ENCODE measurements at regions not wholly inside any gene's neighbourhood (a gene's known extent, or its start where the extent isn't known, plus 50 kb on each side); places are given as distances from the start of the nearest gene placed in this dataset.

DNA sequence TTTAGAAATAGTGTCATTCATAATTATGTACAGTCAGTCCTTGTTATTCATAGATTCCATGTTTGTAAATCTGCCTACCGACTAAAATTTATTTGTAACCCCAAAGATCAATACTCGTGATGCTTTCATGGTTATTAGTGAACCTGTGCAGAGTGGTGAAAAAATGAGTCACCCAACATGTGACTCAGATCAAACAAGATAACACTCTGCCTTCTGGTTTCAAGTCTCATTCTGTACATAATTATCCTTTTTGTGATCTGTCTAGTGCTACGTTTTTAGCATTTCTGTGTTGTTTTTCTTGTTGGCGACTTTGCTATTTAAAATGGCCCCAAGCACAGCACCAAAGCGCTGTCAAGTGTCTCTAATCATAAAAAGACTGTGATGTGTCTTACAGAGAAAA lies 274.7 kb downstream of the SUCLA2 start:
- ATAC-seq (no peak), DNase-seq (no peak)
- Histone ChIP-seq H3K36me3 (ENCODE audit: low read depth) (no peaks in the 10 kb centered on the region), H3K9me3 (no peaks in the 10 kb centered on the region), H3K4me3 (no peak overlapping the region), H3K4me1 (ENCODE audit: low read depth) (no peaks in the 10 kb centered on the region)
- TF ChIP-seq, protein P1, sequence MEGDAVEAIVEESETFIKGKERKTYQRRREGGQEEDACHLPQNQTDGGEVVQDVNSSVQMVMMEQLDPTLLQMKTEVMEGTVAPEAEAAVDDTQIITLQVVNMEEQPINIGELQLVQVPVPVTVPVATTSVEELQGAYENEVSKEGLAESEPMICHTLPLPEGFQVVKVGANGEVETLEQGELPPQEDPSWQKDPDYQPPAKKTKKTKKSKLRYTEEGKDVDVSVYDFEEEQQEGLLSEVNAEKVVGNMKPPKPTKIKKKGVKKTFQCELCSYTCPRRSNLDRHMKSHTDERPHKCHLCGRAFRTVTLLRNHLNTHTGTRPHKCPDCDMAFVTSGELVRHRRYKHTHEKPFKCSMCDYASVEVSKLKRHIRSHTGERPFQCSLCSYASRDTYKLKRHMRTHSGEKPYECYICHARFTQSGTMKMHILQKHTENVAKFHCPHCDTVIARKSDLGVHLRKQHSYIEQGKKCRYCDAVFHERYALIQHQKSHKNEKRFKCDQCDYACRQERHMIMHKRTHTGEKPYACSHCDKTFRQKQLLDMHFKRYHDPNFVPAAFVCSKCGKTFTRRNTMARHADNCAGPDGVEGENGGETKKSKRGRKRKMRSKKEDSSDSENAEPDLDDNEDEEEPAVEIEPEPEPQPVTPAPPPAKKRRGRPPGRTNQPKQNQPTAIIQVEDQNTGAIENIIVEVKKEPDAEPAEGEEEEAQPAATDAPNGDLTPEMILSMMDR (IDR thresholded peaks at IDR 0.05) = no peak
- intact Hi-C loops (cut with DNase I, micrococcal nuclease) = no loop called here

DNA sequence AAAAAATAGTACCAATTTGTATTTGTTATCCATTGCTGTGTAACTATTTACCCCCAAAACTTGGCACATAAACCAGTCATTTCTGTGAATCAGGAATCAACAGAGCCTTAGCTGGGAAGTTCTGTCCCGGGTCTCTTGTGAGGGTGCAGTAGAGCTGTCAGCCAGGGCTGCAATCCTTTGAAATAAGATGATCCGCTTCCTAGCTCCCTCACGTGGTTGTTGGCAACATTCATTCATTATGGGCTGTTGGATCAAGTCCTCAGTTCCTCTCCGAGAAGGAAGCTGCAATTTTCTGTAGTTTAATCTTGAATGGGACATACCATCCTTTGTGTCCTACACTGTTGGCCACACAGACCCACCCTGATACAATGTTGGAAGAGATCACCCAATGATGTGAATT lies 277.2 kb downstream of the SUCLA2 start:
- H3K9me3 ChIP-seq = no peaks in the 10 kb centered on the region
- TF ChIP-seq, protein P1 (IDR thresholded peaks at IDR 0.05) = no peak
- no peaks in the 10 kb centered on the region for H3K36me3 ChIP-seq (ENCODE audit: low read depth)
- DNase-seq = no peak
- no peak for ATAC-seq
- no peak overlapping the region for H3K4me3 ChIP-seq
- intact Hi-C loops (cut with DNase I, micrococcal nuclease) = no loop called here
- no peaks in the 10 kb centered on the region for H3K4me1 ChIP-seq (ENCODE audit: low read depth)

DNA sequence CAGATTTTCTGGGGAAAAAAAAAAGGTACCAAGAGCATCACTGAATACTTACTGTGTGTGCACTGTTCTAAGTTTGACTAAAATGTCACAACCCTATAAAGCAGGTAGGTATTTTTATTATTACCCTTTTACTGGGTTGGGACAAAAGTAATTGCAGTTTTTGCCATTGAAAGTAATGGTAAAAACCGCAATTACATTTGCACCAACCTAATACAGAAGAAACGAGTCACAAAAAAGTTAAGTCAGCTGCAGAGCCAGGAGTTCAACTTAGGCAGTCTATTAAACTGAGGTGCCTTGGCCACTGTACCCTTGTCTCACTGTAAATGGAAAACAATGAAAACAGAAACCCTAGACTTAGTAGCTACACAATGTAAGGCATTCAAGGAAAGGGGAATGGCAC lies 281.9 kb downstream of the SUCLA2 start:
- intact Hi-C loops (cut with DNase I, micrococcal nuclease) = no loop called here
- H3K4me1 ChIP-seq (ENCODE audit: low read depth) = no peaks in the 10 kb centered on the region
- no peaks in the 10 kb centered on the region for H3K36me3 ChIP-seq (ENCODE audit: low read depth)
- ATAC-seq = no peak
- TF ChIP-seq, protein P1 (IDR thresholded peaks at IDR 0.05) = no peak
- no peaks in the 10 kb centered on the region for H3K9me3 ChIP-seq
- no peak overlapping the region for H3K4me3 ChIP-seq
- no peak for DNase-seq

DNA sequence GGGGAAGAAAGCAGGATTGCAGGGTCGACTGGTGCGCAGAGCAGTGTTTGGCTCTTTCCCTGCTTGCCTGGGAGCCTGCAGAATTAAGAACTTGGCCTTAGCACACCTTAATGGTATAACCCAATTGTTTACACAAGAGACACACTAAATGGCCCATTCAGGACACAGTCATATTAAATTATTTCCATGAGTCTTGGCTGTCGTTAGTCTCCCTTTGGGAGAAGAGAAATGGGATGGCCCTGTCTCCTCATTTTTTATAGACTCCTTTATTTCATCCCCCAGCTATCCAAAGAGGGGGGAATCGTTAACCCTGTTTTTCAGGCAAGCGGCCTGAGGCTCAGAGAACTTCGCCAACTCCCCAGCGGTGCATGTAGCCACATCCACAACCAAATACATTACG lies 282.5 kb downstream of the SUCLA2 start:
- no peak for DNase-seq
- H3K9me3 ChIP-seq = no peaks in the 10 kb centered on the region
- TF ChIP-seq, protein P1 (IDR thresholded peaks at IDR 0.05) = no peak
- H3K4me1 ChIP-seq (ENCODE audit: low read depth) = no peaks in the 10 kb centered on the region
- ATAC-seq = no peak
- intact Hi-C loops (cut with DNase I, micrococcal nuclease) = no loop called here
- no peak overlapping the region for H3K4me3 ChIP-seq
- H3K36me3 ChIP-seq (ENCODE audit: low read depth) = no peaks in the 10 kb centered on the region

DNA sequence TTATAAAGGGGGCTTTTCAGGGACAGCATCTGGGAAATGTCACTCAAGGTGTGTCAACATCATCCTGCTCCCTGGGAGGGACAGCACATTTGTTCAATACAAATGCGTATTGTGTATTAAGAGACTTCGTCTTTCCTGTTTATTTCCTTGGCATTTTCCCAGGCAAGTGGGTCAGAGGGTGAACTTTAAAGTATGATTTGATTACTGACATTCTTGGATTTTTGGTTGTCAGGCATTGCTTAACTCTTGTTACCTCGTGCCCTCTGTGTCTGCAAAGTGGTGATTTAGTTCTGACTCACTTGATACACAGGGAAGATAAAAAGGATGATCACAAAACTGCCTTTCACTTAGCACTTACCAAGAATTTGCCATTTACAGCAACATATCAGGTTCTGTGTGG lies 292.7 kb downstream of the SUCLA2 start:
- no peaks in the 10 kb centered on the region for H3K9me3 ChIP-seq
- H3K4me1 ChIP-seq (ENCODE audit: low read depth) = no peaks in the 10 kb centered on the region
- DNase-seq (no peak), ATAC-seq (no peak)
- no peak overlapping the region for H3K4me3 ChIP-seq
- intact Hi-C loops (cut with DNase I, micrococcal nuclease) = no loop called here
- TF ChIP-seq, protein P1 (IDR thresholded peaks at IDR 0.05) = no peak
- no peaks in the 10 kb centered on the region for H3K36me3 ChIP-seq (ENCODE audit: low read depth)

DNA sequence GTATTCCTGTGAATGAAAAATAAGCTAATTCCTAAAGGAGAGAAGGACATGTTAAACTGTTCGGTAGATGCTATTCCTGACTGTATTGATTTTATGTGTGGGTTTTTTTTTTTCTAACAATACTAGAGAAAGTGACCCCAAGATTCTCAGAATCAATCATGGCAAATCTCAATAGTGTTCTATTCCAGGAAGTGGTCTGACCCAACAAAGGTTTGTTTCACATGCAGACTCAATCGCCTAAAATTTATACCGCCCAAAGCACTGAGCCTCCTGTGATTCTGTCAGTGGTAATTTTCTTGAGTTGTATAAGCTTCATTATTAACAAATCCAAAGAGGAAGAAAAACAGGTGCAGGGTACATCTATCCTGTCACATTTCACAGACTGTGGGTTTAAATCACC lies 293.7 kb downstream of the SUCLA2 start:
- no peaks in the 10 kb centered on the region for H3K36me3 ChIP-seq (ENCODE audit: low read depth)
- no peak for ATAC-seq
- intact Hi-C loops (cut with DNase I, micrococcal nuclease) = no loop called here

More for the DNA sequence above, 293.7 kb downstream of the SUCLA2 start:
- TF ChIP-seq, protein P1 (IDR thresholded peaks at IDR 0.05) = no peak
- no peak for DNase-seq
- Histone ChIP-seq H3K4me1 (ENCODE audit: low read depth) (no peaks in the 10 kb centered on the region), H3K9me3 (no peaks in the 10 kb centered on the region), H3K4me3 (no peak overlapping the region)
